Activated CD4-positive, alpha-beta T cell treated with anti-CD3 and anti-CD28 coated beads, Interleukin-2, amount 10 ng/mL, durations not matched to agents 24 days and 14 days (primary cell): ENCODE measurements at regions not wholly inside any gene's neighbourhood (a gene's known extent, or its start where the extent isn't known, plus 50 kb on each side); places are given as distances from the start of the nearest gene placed in this dataset.

Experiments
- DNase-seq: peaks from one replicate; pipeline ENCODE4 v3.0.0; 2022
- H3K27ac Mint-ChIP-seq: one replicate; pipeline ENCODE4 v1.8.0; 2022; ENCODE audit warnings: mild to moderate bottlenecking, mixed read lengths
- H3K27me3 Mint-ChIP-seq: one replicate; pipeline ENCODE4 v1.8.0; 2022; ENCODE audit warnings: mixed read lengths
- H3K36me3 Mint-ChIP-seq: one replicate; pipeline ENCODE4 v1.8.0; 2022; ENCODE audit warnings: low read depth, mild to moderate bottlenecking, mixed read lengths
- H3K4me1 Mint-ChIP-seq: one replicate; pipeline ENCODE4 v1.8.0; 2021; ENCODE audit warnings: mixed read lengths
- H3K4me3 Mint-ChIP-seq: one replicate; pipeline ENCODE4 v1.8.0; 2022; ENCODE audit warnings: mild to moderate bottlenecking, moderate library complexity, mixed read lengths
- H3K9me3 Mint-ChIP-seq: one replicate; pipeline ENCODE4 v1.8.0; 2021; ENCODE audit warnings: mixed read lengths
- intact Hi-C: fragments of 100-400 bp; cut with micrococcal nuclease; formaldehyde crosslinking; loops from one replicate; pipeline ENCODE4 v1.15.1; 2023

DNA sequence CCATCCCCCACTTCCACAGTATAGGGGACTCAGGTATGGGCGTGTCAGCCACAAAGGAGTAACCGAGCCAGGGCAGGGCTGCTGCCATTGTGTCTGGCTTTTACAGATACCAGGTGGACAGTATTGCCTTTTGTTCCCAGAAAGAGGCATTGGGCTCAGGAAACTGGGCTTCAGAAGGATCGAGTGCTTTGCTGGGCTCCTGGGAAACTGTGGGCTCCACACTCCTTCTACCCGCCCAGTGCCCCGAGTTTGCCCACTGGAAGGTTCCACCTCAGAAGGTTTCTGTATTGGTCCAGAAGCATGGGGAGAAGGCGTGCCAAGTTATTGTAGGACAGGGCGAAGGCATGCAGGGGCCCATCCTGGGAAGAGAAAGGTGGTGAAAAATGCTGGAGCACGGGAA lies 894.4 kb downstream of the TBC1D22A start:
- Mint-ChIP-seq H3K27me3 (no peaks in the 10 kb centered on the region), H3K9me3 (peaks cover 5% of the 10 kb centered on the region), H3K4me1 (no peaks in the 10 kb centered on the region), H3K36me3 (no peaks in the 10 kb centered on the region), H3K27ac (no peak overlapping the region), H3K4me3 (no peak overlapping the region)
- intact Hi-C loops, result no loop called here
- no peak for DNase-seq

DNA sequence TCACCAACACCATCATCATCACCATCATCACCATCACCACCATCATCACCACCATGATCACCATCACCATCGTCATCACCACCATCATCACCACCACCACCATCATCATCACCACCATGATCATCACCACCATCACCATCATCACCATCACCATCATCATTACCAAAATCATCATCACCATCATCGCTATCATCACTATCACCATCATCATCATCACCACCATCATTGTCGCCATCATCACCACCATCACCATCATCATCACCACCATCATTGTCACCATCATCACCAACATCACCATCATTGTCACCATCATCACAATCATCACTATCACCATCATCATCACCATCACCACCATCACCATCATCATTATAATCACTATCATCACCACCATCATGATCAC lies 893.5 kb downstream of the TBC1D22A start:
- Mint-ChIP-seq H3K4me3 (no peak overlapping the region), H3K27ac (no peak overlapping the region), H3K27me3 (no peaks in the 10 kb centered on the region), H3K36me3 (no peaks in the 10 kb centered on the region), H3K9me3 (peaks cover 5% of the 10 kb centered on the region), H3K4me1 (no peaks in the 10 kb centered on the region)
- no peak for DNase-seq
- intact Hi-C loops, result no loop called here

DNA sequence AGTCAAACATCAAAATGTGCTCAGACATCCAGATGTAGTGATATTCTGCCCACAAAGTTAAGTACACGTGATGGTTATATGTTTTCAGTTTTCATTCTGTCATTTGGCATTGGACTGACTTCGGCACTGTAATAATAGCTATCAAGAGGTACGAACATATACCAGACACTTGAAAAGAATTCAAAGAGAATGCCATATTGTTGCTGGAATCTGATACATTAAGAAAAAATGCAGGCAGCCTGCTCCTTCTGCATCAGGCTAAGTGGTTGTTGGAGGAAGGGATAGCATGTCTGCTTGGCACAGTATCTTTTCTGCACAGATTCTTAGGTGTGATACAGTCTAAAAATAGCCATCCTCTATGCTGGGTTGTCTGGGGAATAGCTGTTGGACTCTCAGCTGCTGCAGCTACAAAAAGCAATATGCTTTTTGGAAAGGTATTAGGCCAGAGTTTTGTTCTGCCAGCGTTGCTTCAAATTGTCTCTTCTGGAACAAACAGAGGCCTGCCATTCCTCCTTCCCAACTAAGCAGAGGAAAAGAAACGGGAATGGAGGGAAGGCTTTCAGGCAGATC lies 892.6 kb downstream of the TBC1D22A start:
- Mint-ChIP-seq H3K4me3 (no peak overlapping the region), H3K9me3 (peaks cover 5% of the 10 kb centered on the region), H3K36me3 (no peaks in the 10 kb centered on the region), H3K27ac (no peak overlapping the region), H3K27me3 (no peaks in the 10 kb centered on the region), H3K4me1 (no peaks in the 10 kb centered on the region)
- no peak for DNase-seq
- intact Hi-C loops, result no loop called here

DNA sequence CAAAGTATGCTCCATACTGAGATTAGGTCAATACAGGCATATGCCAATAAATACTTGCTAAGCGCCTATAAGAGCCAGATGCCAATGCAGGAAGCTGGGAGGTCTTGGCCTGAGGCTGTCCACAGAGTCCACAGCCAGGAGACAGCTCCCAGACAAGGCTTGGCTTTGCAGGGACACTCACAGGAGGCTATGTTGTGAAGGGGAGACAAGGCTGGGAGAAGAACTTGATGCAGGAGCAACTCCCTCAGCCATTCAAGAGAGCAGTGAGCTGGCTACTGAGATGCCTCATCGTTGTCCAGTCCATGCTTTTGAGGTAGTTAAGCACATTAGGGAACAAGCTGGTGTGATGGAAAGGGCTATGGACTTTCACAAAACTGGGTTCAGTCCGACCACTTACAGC lies 891.5 kb downstream of the TBC1D22A start:
- no peak overlapping the region for H3K4me3 Mint-ChIP-seq
- no peak for DNase-seq
- H3K4me1 Mint-ChIP-seq, result no peaks in the 10 kb centered on the region
- H3K36me3 Mint-ChIP-seq, result no peaks in the 10 kb centered on the region
- H3K27ac Mint-ChIP-seq, result no peak overlapping the region
- intact Hi-C loops, result no loop called here
- H3K27me3 Mint-ChIP-seq, result no peaks in the 10 kb centered on the region
- peaks cover 5% of the 10 kb centered on the region for H3K9me3 Mint-ChIP-seq

DNA sequence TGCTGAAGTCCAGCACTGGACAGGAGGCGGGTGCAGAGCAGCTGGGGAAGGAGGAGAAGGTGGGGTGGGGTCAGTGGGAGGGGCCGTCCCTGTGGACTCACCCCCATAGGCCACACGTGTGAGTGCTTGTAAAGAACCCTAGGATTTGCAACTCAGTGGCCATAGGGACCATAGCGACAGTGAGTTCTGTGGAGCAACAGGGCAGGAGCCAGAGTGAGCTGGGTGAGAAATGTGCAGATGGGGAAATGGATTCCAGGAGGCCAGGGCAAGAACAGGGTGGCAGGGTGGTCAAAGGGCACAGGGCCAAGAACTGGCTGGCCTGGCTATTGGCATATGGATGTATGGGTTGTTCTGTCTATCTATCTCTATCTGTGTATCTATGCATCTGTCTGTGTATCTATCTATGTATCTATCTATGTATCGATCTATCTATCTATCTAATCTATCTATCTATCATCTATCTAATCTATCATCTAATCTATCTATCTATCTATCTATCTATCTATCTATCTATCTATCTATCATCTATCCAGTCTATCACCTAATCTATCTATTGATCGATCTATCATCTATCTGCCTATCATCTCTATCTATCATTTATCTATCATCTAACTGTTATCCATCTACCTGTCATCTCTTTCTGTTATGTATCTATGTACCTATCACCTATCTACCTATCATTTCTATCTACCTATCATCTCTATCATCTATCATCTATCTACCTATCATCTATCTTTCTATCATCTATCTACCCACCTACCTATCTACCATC lies 889.0 kb downstream of the TBC1D22A start:
- Mint-ChIP-seq H3K4me3 (no peak overlapping the region), H3K9me3 (peaks cover 5% of the 10 kb centered on the region), H3K4me1 (no peaks in the 10 kb centered on the region), H3K27me3 (no peaks in the 10 kb centered on the region), H3K36me3 (no peaks in the 10 kb centered on the region), H3K27ac (no peak overlapping the region)
- DNase-seq, result no peak
- intact Hi-C loops, result no loop called here

DNA sequence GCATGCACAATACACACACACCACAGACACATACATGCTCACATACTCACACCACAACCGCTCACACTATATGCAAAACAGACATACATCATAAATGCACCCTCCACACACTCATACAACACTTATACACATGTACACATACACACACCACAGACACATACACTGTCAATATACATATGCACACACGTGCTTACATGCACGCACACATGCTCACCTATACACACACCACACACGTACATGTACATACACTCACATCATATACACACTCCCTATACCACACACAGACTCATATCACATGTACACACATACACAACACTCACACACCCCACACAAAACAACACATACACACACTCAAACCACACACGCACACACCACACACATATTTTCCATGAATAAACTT lies 885.3 kb downstream of the TBC1D22A start:
- Mint-ChIP-seq H3K4me3 (no peak overlapping the region), H3K4me1 (no peaks in the 10 kb centered on the region), H3K27me3 (no peaks in the 10 kb centered on the region), H3K27ac (no peak overlapping the region), H3K36me3 (no peaks in the 10 kb centered on the region), H3K9me3 (no peaks in the 10 kb centered on the region)
- intact Hi-C loops, result no loop called here
- DNase-seq, result no peak

DNA sequence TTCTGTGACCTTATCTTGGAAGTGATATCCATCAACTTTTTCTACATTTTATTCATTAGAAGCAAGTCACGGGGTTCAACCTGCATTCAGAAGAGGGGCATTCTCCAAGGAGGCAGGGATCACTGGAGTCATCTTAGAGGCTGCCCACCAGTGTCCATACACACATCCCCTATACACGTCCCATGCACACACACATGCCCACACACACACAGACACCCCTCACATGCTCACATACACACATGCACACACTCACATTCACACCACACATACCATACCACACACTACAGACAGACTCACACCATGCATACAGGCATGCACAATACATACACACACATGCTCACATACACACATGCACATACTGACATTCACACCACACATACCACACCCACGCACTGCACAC lies 884.7 kb downstream of the TBC1D22A start:
- no peak for DNase-seq
- Mint-ChIP-seq H3K9me3 (no peaks in the 10 kb centered on the region), H3K4me3 (no peak overlapping the region), H3K4me1 (no peaks in the 10 kb centered on the region), H3K27me3 (no peaks in the 10 kb centered on the region), H3K36me3 (no peaks in the 10 kb centered on the region), H3K27ac (no peak overlapping the region)
- intact Hi-C loops, result no loop called here

DNA sequence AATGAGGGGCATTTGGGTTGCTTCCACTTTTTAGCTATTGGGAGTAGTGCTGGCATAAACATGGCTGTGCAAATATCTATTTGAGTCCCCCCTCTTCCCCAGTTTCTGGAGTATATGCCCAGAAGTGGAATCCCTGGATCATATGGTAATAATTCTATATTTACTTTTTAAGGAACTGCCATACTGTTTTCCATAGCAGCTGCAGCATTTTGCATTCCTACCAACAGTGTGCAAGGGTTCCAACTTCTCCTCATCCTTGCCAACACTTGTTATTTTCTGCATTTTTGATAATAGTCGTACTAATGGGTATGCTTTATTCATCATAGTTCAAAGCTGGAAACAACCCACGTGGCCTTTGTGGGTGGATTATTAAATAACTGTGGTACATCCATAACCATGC lies 883.5 kb downstream of the TBC1D22A start:
- Mint-ChIP-seq H3K9me3 (no peaks in the 10 kb centered on the region), H3K4me3 (no peak overlapping the region), H3K27me3 (no peaks in the 10 kb centered on the region), H3K36me3 (no peaks in the 10 kb centered on the region), H3K27ac (no peak overlapping the region), H3K4me1 (no peaks in the 10 kb centered on the region)
- no peak for DNase-seq
- intact Hi-C loops, result no loop called here

DNA sequence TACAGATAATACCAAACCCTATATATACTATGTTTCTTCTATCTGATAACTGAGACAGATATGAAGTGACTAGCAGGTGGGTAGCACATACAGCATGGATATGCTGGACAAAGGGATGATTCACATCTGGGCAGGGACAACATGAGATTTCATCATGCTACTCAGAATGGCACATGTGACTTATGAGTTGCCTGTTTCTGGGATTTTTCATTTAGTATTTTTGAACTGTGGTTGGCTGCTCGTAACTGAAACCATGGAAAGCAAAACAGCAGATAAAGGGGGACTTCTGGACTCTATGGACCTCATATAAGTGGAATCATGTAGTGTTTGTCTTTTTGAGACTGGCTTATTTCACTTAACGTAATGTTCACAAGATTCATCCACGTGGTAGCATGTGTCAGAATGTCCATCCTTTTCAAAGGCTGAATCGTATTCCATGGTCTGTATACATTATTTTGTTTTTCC lies 883.0 kb downstream of the TBC1D22A start:
- Mint-ChIP-seq H3K4me3 (no peak overlapping the region), H3K9me3 (no peaks in the 10 kb centered on the region), H3K27me3 (no peaks in the 10 kb centered on the region), H3K4me1 (no peaks in the 10 kb centered on the region), H3K36me3 (no peaks in the 10 kb centered on the region), H3K27ac (no peak overlapping the region)
- intact Hi-C loops, result no loop called here
- DNase-seq, result no peak

DNA sequence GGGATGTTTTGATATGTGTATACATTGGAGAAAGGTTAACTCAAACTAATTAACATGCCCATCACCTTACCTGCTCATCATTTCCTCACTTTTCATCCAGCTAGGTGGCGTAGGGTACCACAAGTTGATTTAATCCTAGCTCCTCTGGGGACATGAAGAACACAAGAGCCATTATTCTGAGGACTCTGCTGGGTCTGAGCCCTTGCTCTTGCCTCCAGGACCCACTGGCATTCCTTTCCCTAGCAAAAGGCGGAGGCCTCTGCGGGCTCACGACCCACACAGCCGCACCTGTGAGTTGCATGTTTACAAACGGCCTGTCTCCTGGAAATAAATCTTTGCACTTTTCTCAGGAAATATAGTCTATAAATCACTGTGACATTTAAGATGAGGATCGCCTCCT lies 871.9 kb downstream of the TBC1D22A start:
- Mint-ChIP-seq H3K9me3 (peaks cover 6% of the 10 kb centered on the region), H3K27me3 (no peaks in the 10 kb centered on the region)
- intact Hi-C loops, result no loop called here

DNA sequence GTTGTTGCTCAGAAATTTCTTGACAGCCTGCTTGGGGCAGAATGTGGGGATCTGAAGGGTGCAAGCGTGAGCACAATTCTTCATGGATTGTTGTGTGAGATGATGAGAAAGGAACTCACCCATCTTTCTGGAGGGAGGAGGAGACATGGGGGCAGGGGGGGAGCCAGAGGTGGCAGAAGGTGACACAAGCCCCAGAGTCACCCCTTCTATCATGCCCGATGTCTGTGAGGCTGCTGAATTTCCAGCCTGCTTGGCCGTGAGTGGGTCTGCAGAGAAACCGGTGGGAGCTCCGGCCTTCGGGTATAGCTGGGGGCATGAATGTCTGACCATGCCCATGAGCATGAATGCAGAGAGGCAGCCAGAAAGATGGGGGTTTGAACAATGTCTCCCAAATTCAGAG lies 870.7 kb downstream of the TBC1D22A start:
- Mint-ChIP-seq H3K4me3 (no peak overlapping the region), H3K27ac (no peak overlapping the region), H3K9me3 (no peaks in the 10 kb centered on the region), H3K36me3 (no peaks in the 10 kb centered on the region), H3K4me1 (no peaks in the 10 kb centered on the region), H3K27me3 (no peaks in the 10 kb centered on the region)
- intact Hi-C loops, result no loop called here
- no peak for DNase-seq

More for the DNA sequence above, 871.9 kb downstream of the TBC1D22A start:
- no peaks in the 10 kb centered on the region for H3K36me3 Mint-ChIP-seq
- no peaks in the 10 kb centered on the region for H3K4me1 Mint-ChIP-seq
- no peak for DNase-seq
- no peak overlapping the region for H3K4me3 Mint-ChIP-seq
- H3K27ac Mint-ChIP-seq, result no peak overlapping the region

DNA sequence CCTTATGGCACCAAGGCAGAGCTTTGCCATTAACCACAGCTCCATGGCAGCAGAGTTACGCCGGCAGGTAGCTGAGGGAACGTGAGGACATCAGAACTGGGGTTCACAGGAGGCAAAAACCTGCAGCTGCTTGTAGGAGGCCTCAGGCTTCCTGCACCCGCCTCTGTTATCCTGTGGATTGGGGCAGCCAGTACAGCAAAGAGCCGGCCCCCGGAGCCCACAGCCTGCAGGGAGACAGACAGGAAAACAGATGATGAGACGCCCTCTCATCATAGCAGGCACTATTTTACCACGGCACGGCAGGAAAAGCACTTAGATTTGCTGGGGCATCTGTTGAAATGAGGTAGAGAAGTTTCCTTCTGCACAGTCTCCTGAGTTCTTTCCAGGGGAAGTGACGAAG lies 870.3 kb downstream of the TBC1D22A start:
- Mint-ChIP-seq H3K27ac (no peak overlapping the region), H3K4me1 (no peaks in the 10 kb centered on the region), H3K9me3 (no peaks in the 10 kb centered on the region), H3K4me3 (no peak overlapping the region), H3K36me3 (no peaks in the 10 kb centered on the region), H3K27me3 (no peaks in the 10 kb centered on the region)
- intact Hi-C loops, result no loop called here
- no peak for DNase-seq

DNA sequence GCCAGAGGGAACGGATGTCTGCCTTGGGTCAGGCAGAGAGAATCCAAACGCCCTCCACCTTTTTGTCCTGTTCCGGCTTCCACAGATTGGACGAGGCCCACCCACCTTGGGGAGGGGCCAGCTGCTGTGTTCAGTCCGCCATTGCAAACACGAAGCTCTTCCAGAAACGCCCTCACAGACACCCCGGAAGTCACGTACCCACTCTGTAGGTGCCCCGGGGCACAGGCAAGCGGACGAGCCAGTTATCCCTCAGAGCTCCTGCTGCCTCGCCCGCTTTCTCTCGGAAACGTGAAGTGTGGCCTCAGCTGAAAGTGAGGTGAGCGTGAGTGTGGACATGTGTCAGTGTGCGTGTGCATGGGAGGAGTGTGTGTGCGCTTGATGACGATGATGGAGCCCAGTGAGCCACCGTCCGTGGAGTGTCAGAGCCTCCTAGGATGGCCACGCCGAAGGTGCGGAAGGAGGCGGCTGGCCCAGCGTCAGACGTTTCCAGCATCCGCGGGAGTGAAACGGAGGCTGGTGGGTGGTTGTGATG lies 869.2 kb downstream of the TBC1D22A start:
- intact Hi-C loops, result no loop called here
- Mint-ChIP-seq H3K4me1 (no peaks in the 10 kb centered on the region), H3K4me3 (no peak overlapping the region), H3K27me3 (no peaks in the 10 kb centered on the region), H3K9me3 (no peaks in the 10 kb centered on the region), H3K36me3 (no peaks in the 10 kb centered on the region), H3K27ac (no peak overlapping the region)
- no peak for DNase-seq

DNA sequence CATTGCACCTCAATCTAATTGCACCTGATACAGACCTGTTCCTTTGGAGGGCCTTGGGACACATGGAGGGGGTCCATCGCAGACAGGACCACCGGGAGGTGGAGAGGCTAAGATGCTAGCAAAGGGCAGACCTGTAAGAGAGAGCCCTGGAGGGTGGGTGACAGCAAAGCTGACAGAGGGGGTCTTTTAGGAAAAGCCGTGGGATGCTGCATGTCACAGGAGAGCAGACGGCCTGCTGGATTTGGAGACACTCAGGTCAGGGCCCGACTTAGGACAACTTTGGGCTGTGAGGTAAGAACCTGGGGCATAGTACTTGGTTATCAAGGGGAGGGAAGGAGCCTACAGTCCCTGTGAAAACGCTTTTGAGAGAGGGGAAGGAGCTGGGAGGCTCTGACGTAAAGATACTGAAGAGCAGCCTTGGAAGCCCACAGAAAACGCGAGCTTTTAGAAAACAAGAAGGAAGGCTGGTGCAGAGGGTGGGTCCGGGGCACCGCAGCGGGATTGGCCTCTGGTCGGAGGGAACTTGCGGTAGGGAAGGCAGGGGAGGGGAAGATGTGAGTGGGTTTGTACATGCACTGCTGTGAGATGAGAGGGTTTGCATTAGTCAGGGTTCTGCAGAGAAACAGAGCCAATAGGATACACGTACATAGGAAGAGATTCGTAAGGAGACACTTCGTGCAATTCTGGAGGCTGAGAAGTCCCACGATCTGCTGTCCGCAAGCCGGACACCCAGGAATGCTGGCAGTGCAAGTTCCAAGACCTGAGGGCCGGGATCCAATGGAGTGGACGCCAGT lies 868.5 kb downstream of the TBC1D22A start:
- Mint-ChIP-seq H3K27ac (no peak overlapping the region), H3K9me3 (no peaks in the 10 kb centered on the region), H3K4me1 (no peaks in the 10 kb centered on the region), H3K36me3 (no peaks in the 10 kb centered on the region), H3K27me3 (no peaks in the 10 kb centered on the region), H3K4me3 (no peak overlapping the region)
- intact Hi-C loops, result no loop called here
- no peak for DNase-seq
